KMS-11 (cell line): ENCODE measurements at regions not wholly inside any gene's neighbourhood (a gene's known extent, or its start where the extent isn't known, plus 50 kb on each side); places are given as distances from the start of the nearest gene placed in this dataset.

Source experiments
- H2AFZ ChIP-seq: fragments of 200-600 bp; sonication (generic); 2 replicates; pipeline ENCODE4 v1.6.1; 2016; ENCODE audit warnings: antibody characterized with exemption, mixed run types, low read depth
- H3K27ac ChIP-seq: fragments of 200-600 bp; sonication (generic); 2 replicates; pipeline ENCODE4 v1.6.1; 2016; ENCODE audit warnings: mild to moderate bottlenecking, mixed run types
- H3K27me3 ChIP-seq: fragments of 200-600 bp; sonication (generic); 2 replicates; pipeline ENCODE4 v1.6.1; 2017; ENCODE audit warnings: mild to moderate bottlenecking, low read depth, mixed run types, moderate library complexity; ENCODE audit not compliant: insufficient read depth
- H3K36me3 ChIP-seq: fragments of 200-600 bp; sonication (generic); 2 replicates; pipeline ENCODE4 v1.6.1; 2017; ENCODE audit warnings: mild to moderate bottlenecking, mixed run types; ENCODE audit not compliant: insufficient read depth
- H3K4me1 ChIP-seq: fragments of 200-600 bp; sonication (generic); 2 replicates; pipeline ENCODE4 v1.6.1; 2016; ENCODE audit warnings: mild to moderate bottlenecking, low read depth, mixed run types; ENCODE audit not compliant: poor library complexity, severe bottlenecking
- H3K4me2 ChIP-seq: fragments of 200-600 bp; sonication (generic); 2 replicates; pipeline ENCODE4 v1.7.0; 2016; ENCODE audit warnings: mild to moderate bottlenecking, mixed run types
- H3K4me3 ChIP-seq: fragments of 200-600 bp; sonication (generic); IDR thresholded peaks from 2 replicates; pipeline ENCODE4 v1.6.1; 2017; ENCODE audit warnings: low read depth, low read length, mixed read lengths; ENCODE audit not compliant: insufficient read depth
- H3K79me2 ChIP-seq: fragments of 200-600 bp; sonication (generic); 2 replicates; pipeline ENCODE4 v1.6.1; 2016; ENCODE audit warnings: low read depth, mixed run types; ENCODE audit not compliant: insufficient read depth
- H3K9ac ChIP-seq: fragments of 200-600 bp; sonication (generic); 2 replicates; pipeline ENCODE4 v1.6.1; 2016; ENCODE audit warnings: mild to moderate bottlenecking, mixed run types
- H4K20me1 ChIP-seq: fragments of 200-600 bp; sonication (generic); 2 replicates; pipeline ENCODE4 v1.6.1; 2016; ENCODE audit warnings: mild to moderate bottlenecking, mixed run types; ENCODE audit not compliant: insufficient read depth
- CTCF ChIP-seq: fragments of 200-600 bp; sonication (generic); conservative IDR thresholded peaks from 2 replicates; pipeline ENCODE4 v1.6.1; 2017; ENCODE audit warnings: low read depth, mild to moderate bottlenecking, antibody characterized with exemption, low read length, moderate library complexity, mixed read lengths

GRCh38 chrX:121782976-121783375 lies 735.6 kb downstream of the GLUD2 start:
- H3K4me1 ChIP-seq, result no peaks in the 10 kb centered on the region
- no peaks in the 10 kb centered on the region for H3K27me3 ChIP-seq
- no peak for TF ChIP-seq CTCF

GRCh38 chrX:121802881-121803412 lies 755.5 kb downstream of the GLUD2 start:
- Histone ChIP-seq H3K4me3 (no peak overlapping the region), H3K27ac (no peak overlapping the region), H4K20me1 (no peaks in the 10 kb centered on the region), H3K36me3 (no peaks in the 10 kb centered on the region), H3K9ac (no peak overlapping the region), H3K4me1 (no peaks in the 10 kb centered on the region), H2AFZ (no peak overlapping the region), H3K4me2 (no peak overlapping the region), H3K79me2 (no peaks in the 10 kb centered on the region), H3K27me3 (no peaks in the 10 kb centered on the region)
- no peak for TF ChIP-seq CTCF

More at GRCh38 chrX:121782976-121783375, 735.6 kb downstream of the GLUD2 start:
- H2AFZ ChIP-seq, result no peak overlapping the region
- no peak overlapping the region for H3K9ac ChIP-seq
- no peak overlapping the region for H3K4me2 ChIP-seq
- H3K27ac ChIP-seq, result no peak overlapping the region
- H4K20me1 ChIP-seq, result no peaks in the 10 kb centered on the region
- H3K4me3 ChIP-seq, result no peak overlapping the region
- H3K36me3 ChIP-seq, result no peaks in the 10 kb centered on the region
- no peaks in the 10 kb centered on the region for H3K79me2 ChIP-seq

GRCh38 chrX:121823406-121823805 lies 776.0 kb downstream of the GLUD2 start:
- no peaks in the 10 kb centered on the region for H4K20me1 ChIP-seq

GRCh38 chrX:121831601-121832000 lies 784.2 kb downstream of the GLUD2 start:
- H3K27ac ChIP-seq, result no peak overlapping the region
- no peaks in the 10 kb centered on the region for H3K79me2 ChIP-seq
- no peak overlapping the region for H2AFZ ChIP-seq
- no peak overlapping the region for H3K4me3 ChIP-seq
- no peak overlapping the region for H3K9ac ChIP-seq
- H3K4me1 ChIP-seq, result peaks cover under 1% of the 10 kb centered on the region
- no peaks in the 10 kb centered on the region for H4K20me1 ChIP-seq
- no peaks in the 10 kb centered on the region for H3K27me3 ChIP-seq
- TF ChIP-seq CTCF, result no peak
- H3K4me2 ChIP-seq, result no peak overlapping the region
- H3K36me3 ChIP-seq, result no peaks in the 10 kb centered on the region

More at GRCh38 chrX:121823406-121823805, 776.0 kb downstream of the GLUD2 start:
- H3K9ac ChIP-seq, result no peak overlapping the region
- H3K4me3 ChIP-seq, result no peak overlapping the region
- no peaks in the 10 kb centered on the region for H3K79me2 ChIP-seq
- no peak overlapping the region for H3K27ac ChIP-seq
- H3K4me2 ChIP-seq, result no peak overlapping the region
- H3K27me3 ChIP-seq, result no peaks in the 10 kb centered on the region
- H3K4me1 ChIP-seq, result no peaks in the 10 kb centered on the region
- H3K36me3 ChIP-seq, result no peaks in the 10 kb centered on the region
- no peak overlapping the region for H2AFZ ChIP-seq
- TF ChIP-seq CTCF, result no peak
